B cell (primary cell): ENCODE measurements at regions not wholly inside any gene's neighbourhood (a gene's known extent, or its start where the extent isn't known, plus 50 kb on each side); places are given as distances from the start of the nearest gene placed in this dataset.

Source experiments
- ATAC-seq: fragments of 200-7000 bp; cut with Tn5 transposase; one replicate; pipeline ENCODE4 v1.10.0; 2021; ENCODE audit warnings: low read depth, mild to moderate bottlenecking, moderate number of reproducible peaks, moderate library complexity
- CTCF ChIA-PET: fragments of 350-600 bp; sonication (Branson Sonifier 250); formaldehyde crosslinking; loops from one replicate; lab custom pipeline; 2021; ENCODE audit warnings: antibody characterized with exemption, inconsistent platforms; lab: Charles Lee
- POLR2A ChIA-PET: fragments of 350-600 bp; sonication (Branson Sonifier 250); formaldehyde crosslinking; loops from one replicate; lab custom pipeline; 2021; ENCODE audit warnings: antibody characterized with exemption; lab: Charles Lee
- DNase-seq: peaks from one replicate; pipeline ENCODE4 v3.0.0; 2013
- H2AFZ ChIP-seq: 2 replicates; pipeline ENCODE4 v1.6.1; 2012; ENCODE audit warnings: mild to moderate bottlenecking, low read depth, low read length; ENCODE audit not compliant: insufficient read depth, poor library complexity, severe bottlenecking
- H3K27ac ChIP-seq, 2 donors: 1 replicate in 1 of 2; 2 replicates in 1 of 2; pipeline ENCODE4 v1.5.1; 2012 to 2013; ENCODE audit warnings: low read length in 2 of 2, mild to moderate bottlenecking in 2 of 2, moderate library complexity in 1 of 2
- H3K27me3 ChIP-seq, 4 experiments: fragments of 200-600 bp in 1 of 4; sonication (generic) in 1 of 4; replicated peaks in 1 of 4; 1 replicate in 2 of 4; 2 replicates in 2 of 4; pipeline versions ENCODE4 v1.6.1 to v1.7.0; 2013 to 2016; ENCODE audit warnings: low read length in 3 of 4, mild to moderate bottlenecking in 2 of 4, mixed read lengths in 1 of 4, moderate library complexity in 1 of 4; ENCODE audit not compliant: insufficient read depth in 4 of 4, control insufficient read depth in 3 of 4; ENCODE audit errors: control extremely low read depth in 1 of 4
- H3K36me3 ChIP-seq, 2 experiments: replicated peaks in 1 of 2; 1 replicate in 1 of 2; 2 replicates in 1 of 2; pipeline versions ENCODE4 v1.6.1 to v1.7.1; 2013; ENCODE audit warnings: low read length in 1 of 2; ENCODE audit not compliant: insufficient read depth in 2 of 2, control insufficient read depth in 1 of 2; ENCODE audit errors: control extremely low read depth in 1 of 2, extremely low read depth in 1 of 2
- H3K4me1 ChIP-seq, 2 donors: fragments of 200-600 bp in 1 of 2; sonication (generic) in 1 of 2; 1 replicate in 1 of 2; 2 replicates in 1 of 2; pipeline versions ENCODE4 v1.5.1 to v1.6.1; 2013 to 2017; ENCODE audit warnings: low read length in 2 of 2; ENCODE audit not compliant: control insufficient read depth in 2 of 2, insufficient read depth in 2 of 2
- H3K4me2 ChIP-seq: replicated peaks from 2 replicates; pipeline ENCODE3; 2012; ENCODE audit warnings: mild to moderate bottlenecking, low read depth, low read length; ENCODE audit not compliant: poor library complexity, severe bottlenecking
- H3K4me3 ChIP-seq, 5 experiments: fragments of 200-600 bp in 1 of 5; sonication (generic) in 1 of 5; 1 replicate in 3 of 5; 2 replicates in 2 of 5; pipeline versions ENCODE4 v1.5.1 to v1.7.0; 2011 to 2016; ENCODE audit warnings: low read length in 4 of 5, mild to moderate bottlenecking in 4 of 5, low read depth in 2 of 5, control low read depth in 1 of 5, moderate library complexity in 1 of 5; ENCODE audit not compliant: insufficient read depth in 1 of 5; ENCODE audit errors: control extremely low read depth in 1 of 5, extremely low read depth in 1 of 5
- H3K79me2 ChIP-seq: fragments of 200-600 bp; sonication (generic); one replicate; pipeline ENCODE4 v1.6.0; 2016; ENCODE audit warnings: low read length; ENCODE audit not compliant: control insufficient read depth, insufficient read depth
- H3K9ac ChIP-seq: fragments of 200-600 bp; sonication (generic); 2 replicates; pipeline ENCODE4 v1.6.1; 2017; ENCODE audit warnings: mild to moderate bottlenecking, low read length, moderate library complexity
- H3K9me3 ChIP-seq, 3 donors: one replicate each; pipeline versions ENCODE4 v1.6.1 to v1.7.1; 2013; ENCODE audit warnings: low read length in 2 of 3; ENCODE audit not compliant: control insufficient read depth in 2 of 3, insufficient read depth in 1 of 3; ENCODE audit errors: control extremely low read depth in 1 of 3
- H4K20me1 ChIP-seq: 2 replicates; pipeline ENCODE4 v1.6.0; 2012; ENCODE audit warnings: mild to moderate bottlenecking, low read length; ENCODE audit not compliant: insufficient read depth, control insufficient read depth, poor library complexity, severe bottlenecking
- H3K27ac Mint-ChIP-seq: one replicate; pipeline ENCODE4 v1.8.0; 2021; ENCODE audit warnings: mixed read lengths
- H3K27me3 Mint-ChIP-seq: one replicate; pipeline ENCODE4 v1.8.0; 2021; ENCODE audit warnings: mixed read lengths
- H3K4me1 Mint-ChIP-seq: one replicate; pipeline ENCODE4 v1.8.0; 2021; ENCODE audit warnings: mixed read lengths
- H3K4me3 Mint-ChIP-seq: one replicate; pipeline ENCODE4 v1.8.0; 2021; ENCODE audit warnings: mixed read lengths
- H3K9me3 Mint-ChIP-seq: one replicate; pipeline ENCODE4 v1.8.0; 2022; ENCODE audit warnings: mixed read lengths; ENCODE audit not compliant: insufficient read depth
- EZH2 ChIP-seq: IDR thresholded peaks from 2 replicates; pipeline ENCODE4 v1.6.1; 2012; ENCODE audit warnings: borderline replicate concordance, low read depth, mild to moderate bottlenecking, moderate library complexity, low read length; ENCODE audit not compliant: insufficient read depth, poor library complexity, severe bottlenecking
- WGBS: methylation state at CpG from one replicate; pipeline ENCODE4 v1.1.5; 2013; ENCODE audit warnings: missing lambda C conversion rate; ENCODE audit not compliant: insufficient coverage; 5-methylcytosine and 5-hydroxymethylcytosine counted together
- intact Hi-C: fragments of 100-400 bp; cut with micrococcal nuclease; formaldehyde crosslinking; loops from one replicate; pipeline ENCODE4 v1.10.0; 2022
- TF ChIP-seq, protein P1 (sequence below): fragments of 200-600 bp; IDR thresholded peaks from one replicate; pipeline ENCODE4 v1.8.0; 2022; ENCODE audit warnings: antibody characterized with exemption, mild to moderate bottlenecking

DNA sequence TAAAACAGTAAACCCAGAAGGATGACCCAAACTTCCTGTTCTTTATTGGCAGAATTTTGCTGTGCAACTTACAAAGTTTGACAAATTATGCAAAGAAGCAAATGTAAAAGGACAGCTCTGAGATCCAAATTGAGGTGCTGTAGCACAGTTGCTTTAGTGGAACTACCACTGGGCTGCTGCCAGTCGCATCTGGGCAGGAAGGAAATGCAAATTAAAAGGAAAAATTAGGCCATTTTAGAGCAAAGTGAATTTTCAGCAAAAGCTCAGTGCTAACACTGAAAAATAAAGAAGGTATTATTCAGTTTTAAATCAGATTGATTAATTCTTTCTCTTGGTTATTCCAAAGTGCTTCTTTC lies 104.5 kb downstream of the ZMAT3 start:
- H3K27ac ChIP-seq: peak overlapping the region; percentile 54 to 79
- intact Hi-C loops: loop anchor here (10.0 kb wide), 1 partner anchor 78 kb away; no protein-coding TSS in a partner anchor
- CTCF ChIA-PET: interaction anchor here (1.0 to 2.1 kb wide), 2 partner anchors 531 to 1916 kb away, joined by 3 to 13 read pairs; no protein-coding TSS in a partner anchor
- ATAC-seq (peak; percentile 50), DNase-seq (peak; percentile 32)
- peak overlapping the region; percentile 64 for H3K4me2 ChIP-seq
- H3K27me3 ChIP-seq: no peaks in the 10 kb centered on the region
- H3K9me3 Mint-ChIP-seq: no peaks in the 10 kb centered on the region
- H3K9ac ChIP-seq: peak overlapping the region; percentile 44
- no peak for TF ChIP-seq EZH2
- TF ChIP-seq, protein P1, sequence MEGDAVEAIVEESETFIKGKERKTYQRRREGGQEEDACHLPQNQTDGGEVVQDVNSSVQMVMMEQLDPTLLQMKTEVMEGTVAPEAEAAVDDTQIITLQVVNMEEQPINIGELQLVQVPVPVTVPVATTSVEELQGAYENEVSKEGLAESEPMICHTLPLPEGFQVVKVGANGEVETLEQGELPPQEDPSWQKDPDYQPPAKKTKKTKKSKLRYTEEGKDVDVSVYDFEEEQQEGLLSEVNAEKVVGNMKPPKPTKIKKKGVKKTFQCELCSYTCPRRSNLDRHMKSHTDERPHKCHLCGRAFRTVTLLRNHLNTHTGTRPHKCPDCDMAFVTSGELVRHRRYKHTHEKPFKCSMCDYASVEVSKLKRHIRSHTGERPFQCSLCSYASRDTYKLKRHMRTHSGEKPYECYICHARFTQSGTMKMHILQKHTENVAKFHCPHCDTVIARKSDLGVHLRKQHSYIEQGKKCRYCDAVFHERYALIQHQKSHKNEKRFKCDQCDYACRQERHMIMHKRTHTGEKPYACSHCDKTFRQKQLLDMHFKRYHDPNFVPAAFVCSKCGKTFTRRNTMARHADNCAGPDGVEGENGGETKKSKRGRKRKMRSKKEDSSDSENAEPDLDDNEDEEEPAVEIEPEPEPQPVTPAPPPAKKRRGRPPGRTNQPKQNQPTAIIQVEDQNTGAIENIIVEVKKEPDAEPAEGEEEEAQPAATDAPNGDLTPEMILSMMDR: no peak
- H3K27me3 Mint-ChIP-seq: no peaks in the 10 kb centered on the region
- peak overlapping the region; percentile 23 for H2AFZ ChIP-seq
- H3K4me3 Mint-ChIP-seq: peak overlapping the region; percentile 77
- H3K4me1 Mint-ChIP-seq: peaks cover 40% of the 10 kb centered on the region
- WGBS: 0% methylated on average over 1 of the region's 1 CpG
- H3K36me3 ChIP-seq: no peaks in the 10 kb centered on the region
- H3K4me3 ChIP-seq: peak overlapping the region in 4 of 5 experiments; percentile 2 to 31 (median 14)
- H3K27ac Mint-ChIP-seq: peak overlapping the region; percentile 78
- H3K4me1 ChIP-seq: peaks cover 36 to 38% of the 10 kb centered on the region in 2 donors
- H3K9me3 ChIP-seq: no peaks in the 10 kb centered on the region
- H3K79me2 ChIP-seq: no peaks in the 10 kb centered on the region
- no peaks in the 10 kb centered on the region for H4K20me1 ChIP-seq
- POLR2A ChIA-PET: no interaction called here

GRCh38 chr3:178966299-178967176 lies 105.1 kb downstream of the ZMAT3 start:
- ATAC-seq (peak; percentile 15), DNase-seq (peak; percentile 35)
- H3K9me3 ChIP-seq: no peaks in the 10 kb centered on the region
- no peaks in the 10 kb centered on the region for H3K27me3 Mint-ChIP-seq
- peak overlapping the region; percentile 78 for H3K27ac Mint-ChIP-seq
- H3K27me3 ChIP-seq: peaks cover 0 to 6% (median 0%) of the 10 kb centered on the region in 4 experiments
- H3K9me3 Mint-ChIP-seq: no peaks in the 10 kb centered on the region
- 28% methylated on average over 2 of the region's 6 CpGs for WGBS
- ChIA-PET CTCF (interaction anchor here (1.0 to 2.1 kb wide), 2 partner anchors 531 to 1915 kb away, joined by 3 to 13 read pairs; no protein-coding TSS in a partner anchor), POLR2A (no interaction called here)
- H3K4me1 ChIP-seq: peaks cover 36 to 38% of the 10 kb centered on the region in 2 donors
- no peaks in the 10 kb centered on the region for H3K36me3 ChIP-seq
- H3K79me2 ChIP-seq: no peaks in the 10 kb centered on the region
- TF ChIP-seq EZH2: no peak
- TF ChIP-seq, protein P1: peak; percentile 57
- peak overlapping the region; percentile 64 for H3K4me2 ChIP-seq
- peak overlapping the region; percentile 44 for H3K9ac ChIP-seq
- intact Hi-C loops: loop anchor here (10.0 kb wide), 1 partner anchor 78 kb away; no protein-coding TSS in a partner anchor
- peak overlapping the region; percentile 77 for H3K4me3 Mint-ChIP-seq
- H4K20me1 ChIP-seq: no peaks in the 10 kb centered on the region
- peak overlapping the region; percentile 23 for H2AFZ ChIP-seq
- peak overlapping the region; percentile 54 to 79 for H3K27ac ChIP-seq
- H3K4me1 Mint-ChIP-seq: peaks cover 40% of the 10 kb centered on the region
- peak overlapping the region in 4 of 5 experiments; percentile 2 to 31 (median 14) for H3K4me3 ChIP-seq
